K562 (cell line): ENCODE measurements at regions not wholly inside any gene's neighbourhood (a gene's known extent, or its start where the extent isn't known, plus 50 kb on each side); places are given as distances from the start of the nearest gene placed in this dataset.
"Not testable (repeated sequence)": the region's sequence is repeated elsewhere in the genome, so short reads cannot be mapped to it uniquely, and the experiment has no call there.

Source experiments
- ATAC-seq: fragments of 200-7000 bp; cut with Tn5 transposase; 3 replicates; pipeline ENCODE4 v1.9.1; 2020; ENCODE audit warnings: moderate library complexity
- BruUV-seq: library from RNA; stranded (reverse); fragments of 400-500 nt; replicated peaks from 2 replicates; lab custom pipeline; 2021; lab: Mats Ljungman, UMichigan
- CTCF ChIA-PET: fragments of 300-600 bp; formaldehyde crosslinking; extraction: SDS; loops from one replicate; lab custom pipeline; 2021; ENCODE audit warnings: low intra/inter-chr PET ratio; lab: Yijun Ruan, JAX
- POLR2A ChIA-PET: fragments of 300-600, 350-650 bp; sonication (Branson Sonifier 250); formaldehyde crosslinking; extraction: SDS; loops from one replicate; lab custom pipeline; 2021; ENCODE audit warnings: antibody characterized with exemption, inconsistent platforms; lab: Yijun Ruan, JAX
- DNase-seq, 4 experiments: peaks; one replicate each; pipeline versions ENCODE4 v3.0.0 to v3.0.0-alpha.2; 2011 to 2018; ENCODE audit warnings: low spot score in 3 of 4, mixed read lengths in 3 of 4; ENCODE audit errors: extremely low read depth in 1 of 4
- FAIRE-seq: peaks from 2 replicates; lab custom pipeline; 2011; peaks lifted over from hg19 to GRCh38; lab: Jason Lieb, UNC
- H2AFZ ChIP-seq: 2 replicates; pipeline ENCODE4 v1.6.0; 2011; ENCODE audit warnings: low read depth, low read length, control low read depth, inconsistent platforms
- H3K27ac ChIP-seq: fragments of 200-600 bp; 3 replicates; pipeline ENCODE4 v1.8.0; 2011; ENCODE audit warnings: low read depth, mild to moderate bottlenecking, control low read depth, inconsistent platforms, low read length, moderate library complexity, mixed read lengths; ENCODE audit errors: extremely low read depth
- H3K27me3 ChIP-seq, 2 experiments: fragments of 300-600 bp in 1 of 2; 2 replicates in 1 of 2; 3 replicates in 1 of 2; pipeline versions ENCODE4 v1.6.0 to v1.8.0; 2011; ENCODE audit warnings: inconsistent platforms in 2 of 2, low read length in 2 of 2, mild to moderate bottlenecking in 1 of 2, mixed read lengths in 1 of 2, moderate library complexity in 1 of 2; ENCODE audit not compliant: control insufficient read depth in 2 of 2, insufficient read depth in 2 of 2
- H3K36me3 ChIP-seq: fragments of 300-600 bp; 3 replicates; pipeline ENCODE4 v1.8.0; 2011; ENCODE audit warnings: mild to moderate bottlenecking, low read length, inconsistent platforms; ENCODE audit not compliant: control insufficient read depth, insufficient read depth
- H3K4me1 ChIP-seq, 2 experiments: fragments of 200-600 bp in 1 of 2; replicated peaks in 1 of 2; 2 replicates in 1 of 2; 3 replicates in 1 of 2; pipeline versions ENCODE4 v1.5.1 to v1.8.0; 2011; ENCODE audit warnings: inconsistent platforms in 2 of 2, low read length in 2 of 2, mild to moderate bottlenecking in 1 of 2, mixed read lengths in 1 of 2, moderate library complexity in 1 of 2; ENCODE audit not compliant: control insufficient read depth in 2 of 2, insufficient read depth in 2 of 2
- H3K4me2 ChIP-seq: 2 replicates; pipeline ENCODE4 v1.6.1; 2011; ENCODE audit warnings: low read length, control low read depth, inconsistent platforms, mixed read lengths; ENCODE audit not compliant: insufficient read depth
- H3K4me3 ChIP-seq: fragments of 200-600 bp; sonication (generic), shearing (Covaris generic); 2 replicates; pipeline ENCODE4 v1.5.1; 2016; ENCODE audit warnings: control low read depth, inconsistent platforms
- H3K79me2 ChIP-seq: fragments of 200-600 bp; 3 replicates; pipeline ENCODE4 v1.8.0; 2011; ENCODE audit warnings: low read length, inconsistent platforms; ENCODE audit not compliant: control insufficient read depth, insufficient read depth
- H3K9ac ChIP-seq, 2 experiments: 2 replicates each; pipeline versions ENCODE4 v1.6.0 to v1.6.1; 2011; ENCODE audit warnings: low read depth in 2 of 2, low read length in 2 of 2, control low read depth in 1 of 2, inconsistent platforms in 1 of 2, mild to moderate bottlenecking in 1 of 2, mixed read lengths in 1 of 2; ENCODE audit not compliant: insufficient read depth in 1 of 2
- H3K9me1 ChIP-seq: one replicate; pipeline ENCODE4 v1.6.0; 2011; ENCODE audit warnings: inconsistent platforms, mild to moderate bottlenecking, low read length, moderate library complexity; ENCODE audit not compliant: control insufficient read depth, insufficient read depth
- H3K9me3 ChIP-seq: replicated peaks from 2 replicates; pipeline ENCODE4 v1.5.1; 2011; ENCODE audit warnings: low read depth, low read length, inconsistent platforms; ENCODE audit not compliant: control insufficient read depth, insufficient read depth
- H4K20me1 ChIP-seq: replicated peaks from 2 replicates; pipeline ENCODE4 v1.6.1; 2011; ENCODE audit warnings: low read length, inconsistent platforms, mixed read lengths; ENCODE audit not compliant: control insufficient read depth, insufficient read depth
- CTCF ChIP-seq, 3 experiments: IDR thresholded peaks in 2 of 3; conservative IDR thresholded peaks in 1 of 3; 2 replicates each; pipeline ENCODE4 v1.5.1; 2011 to 2012; ENCODE audit warnings: low read length in 3 of 3, mild to moderate bottlenecking in 3 of 3, control low read depth in 2 of 3, improper control_type of control experiment in 1 of 3, inconsistent platforms in 1 of 3, low read depth in 1 of 3, mixed read lengths in 1 of 3, moderate library complexity in 1 of 3; ENCODE audit not compliant: insufficient read depth in 2 of 3
- MEIS2 ChIP-seq: fragments of 450-650 bp; IDR thresholded peaks from 2 replicates; pipeline ENCODE4 v1.6.1; 2014; ENCODE audit warnings: mild to moderate bottlenecking; ENCODE audit not compliant: partially characterized antibody
- RAD21 ChIP-seq, 2 experiments: fragments of 250-450 bp in 1 of 2; fragments of 450-650 bp in 1 of 2; sonication (Bioruptor Pico) in 1 of 2; formaldehyde crosslinking in 1 of 2; IDR thresholded peaks in 1 of 2; conservative IDR thresholded peaks in 1 of 2; 2 replicates each; pipeline versions ENCODE4 v1.4.0 to v1.8.0; 2020 to 2022; ENCODE audit warnings: mild to moderate bottlenecking in 2 of 2, moderate library complexity in 1 of 2
- REST ChIP-seq, 2 experiments: fragments of 450-650 bp; formaldehyde crosslinking in 1 of 2; IDR thresholded peaks; 2 replicates each; pipeline versions ENCODE4 v1.4.0 to v1.6.1; 2014 to 2020; ENCODE audit warnings: mild to moderate bottlenecking in 2 of 2, borderline replicate concordance in 1 of 2, low read depth in 1 of 2
- SMC3 ChIP-seq: conservative IDR thresholded peaks from 2 replicates; pipeline ENCODE4 v1.6.1; 2011; ENCODE audit warnings: low read depth, low read length, improper control_type of control experiment; ENCODE audit not compliant: insufficient read depth
- STAG1 ChIP-seq: sonication (generic); formaldehyde crosslinking; IDR thresholded peaks from 2 replicates; pipeline ENCODE4 v1.5.0; 2020; ENCODE audit warnings: missing genetic modification reagents, borderline replicate concordance
- WGBS: fragments of 100-300 bp; shearing (Covaris generic); methylation state at CpG from one replicate; pipeline ENCODE4 v1.1.6; 2016; ENCODE audit warnings: low coverage, mixed read lengths; ENCODE audit not compliant: insufficient coverage; ENCODE audit errors: missing lambda C conversion rate; 5-methylcytosine and 5-hydroxymethylcytosine counted together
- in situ Hi-C: fragments of 300-500 bp; cut with MboI; formaldehyde crosslinking; loops from 4 replicates; pipeline ENCODE4 v1.15.0; 2018; ENCODE audit warnings: inconsistent platforms, mixed read lengths
- intact Hi-C: fragments of 100-400 bp; cut with micrococcal nuclease; formaldehyde crosslinking; loops from 2 replicates; pipeline ENCODE4 v1.14.2; 2022
- TF ChIP-seq, protein P1 (sequence below): fragments of 450-650 bp; IDR thresholded peaks from 2 replicates; pipeline ENCODE4 v1.6.1; 2016
- TF ChIP-seq, protein P2 (sequence below): fragments of 450-650 bp; formaldehyde crosslinking; IDR thresholded peaks from 2 replicates; pipeline ENCODE4 v1.4.0; 2020; ENCODE audit warnings: mild to moderate bottlenecking, moderate library complexity

GRCh38 chr20:30500447-30500820 is 757.0 kb upstream of the DEFB115 start:
- H3K9ac ChIP-seq; H4K20me1 ChIP-seq; CTCF ChIA-PET; FAIRE-seq; H3K27ac ChIP-seq; POLR2A ChIA-PET; H2AFZ ChIP-seq; BruUV-seq; H3K27me3 ChIP-seq; H3K9me3 ChIP-seq; H3K4me3 ChIP-seq; H3K4me2 ChIP-seq; H3K4me1 ChIP-seq; H3K79me2 ChIP-seq; H3K36me3 ChIP-seq; H3K9me1 ChIP-seq; TF ChIP-seq REST (CRISPR knock-in tag; IDR thresholded peaks at IDR 0.05; ENCODE audit: low read depth): not testable (repeated sequence)
- in situ Hi-C loops (loop anchor here (25.0 kb wide), 1 partner anchor 138 kb away; no protein-coding TSS in a partner anchor), intact Hi-C loops (loop anchor here (10.0 kb wide), 2 partner anchors 84 to 736 kb away; no protein-coding TSS in a partner anchor)
- DNase-seq (peak; percentile 41 to 59 (median 45)), ATAC-seq (peak; percentile 83)
- WGBS = 1% methylated on average over 9 of the region's 11 CpGs
- TF ChIP-seq MEIS2 (peak; percentile 50), STAG1 (CRISPR knock-in tag) (peak; percentile 41; the same call in 1 of the 2 replicates), SMC3 (0 out of 2 replicates have a peak, but pooled peaks have one; percentile 34), REST (IDR thresholded peaks at IDR 0.05; ENCODE audit: borderline replicate concordance) (peak; percentile 41; the same call in 1 of the 2 replicates), CTCF (IDR thresholded peaks at IDR 0.05 in 2 of 3, conservative IDR thresholded peaks at IDR 0.05 in 1 of 3; ENCODE audit: insufficient read depth in 2 of 3, low read depth in 1 of 3, low read length in 3 of 3) (peak; percentile 60 to 73 (median 62); a peak in 5 of 6 replicates), RAD21 (CRISPR knock-in tag; conservative IDR thresholded peaks at IDR 0.05 in 1 of 2, IDR thresholded peaks at IDR 0.05 in 1 of 2) (peak; percentile 78 to 82)
- TF ChIP-seq, protein P1, sequence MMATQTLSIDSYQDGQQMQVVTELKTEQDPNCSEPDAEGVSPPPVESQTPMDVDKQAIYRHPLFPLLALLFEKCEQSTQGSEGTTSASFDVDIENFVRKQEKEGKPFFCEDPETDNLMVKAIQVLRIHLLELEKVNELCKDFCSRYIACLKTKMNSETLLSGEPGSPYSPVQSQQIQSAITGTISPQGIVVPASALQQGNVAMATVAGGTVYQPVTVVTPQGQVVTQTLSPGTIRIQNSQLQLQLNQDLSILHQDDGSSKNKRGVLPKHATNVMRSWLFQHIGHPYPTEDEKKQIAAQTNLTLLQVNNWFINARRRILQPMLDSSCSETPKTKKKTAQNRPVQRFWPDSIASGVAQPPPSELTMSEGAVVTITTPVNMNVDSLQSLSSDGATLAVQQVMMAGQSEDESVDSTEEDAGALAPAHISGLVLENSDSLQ = peak; percentile 52
- TF ChIP-seq, protein P2, sequence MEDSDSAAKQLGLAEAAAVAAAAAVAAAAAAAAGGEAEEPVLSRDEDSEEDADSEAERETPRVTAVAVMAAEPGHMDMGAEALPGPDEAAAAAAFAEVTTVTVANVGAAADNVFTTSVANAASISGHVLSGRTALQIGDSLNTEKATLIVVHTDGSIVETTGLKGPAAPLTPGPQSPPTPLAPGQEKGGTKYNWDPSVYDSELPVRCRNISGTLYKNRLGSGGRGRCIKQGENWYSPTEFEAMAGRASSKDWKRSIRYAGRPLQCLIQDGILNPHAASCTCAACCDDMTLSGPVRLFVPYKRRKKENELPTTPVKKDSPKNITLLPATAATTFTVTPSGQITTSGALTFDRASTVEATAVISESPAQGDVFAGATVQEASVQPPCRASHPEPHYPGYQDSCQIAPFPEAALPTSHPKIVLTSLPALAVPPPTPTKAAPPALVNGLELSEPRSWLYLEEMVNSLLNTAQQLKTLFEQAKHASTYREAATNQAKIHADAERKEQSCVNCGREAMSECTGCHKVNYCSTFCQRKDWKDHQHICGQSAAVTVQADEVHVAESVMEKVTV (CRISPR knock-in tag) = peak; percentile 47; the same call in 1 of the 2 replicates
